HepG2 (cell line): ENCODE measurements at regions not wholly inside any gene's neighbourhood (a gene's known extent, or its start where the extent isn't known, plus 50 kb on each side); places are given as distances from the start of the nearest gene placed in this dataset.

Experiments used
- ERF ChIP-seq: IDR thresholded peaks from 2 replicates; pipeline ENCODE4 v1.6.1; 2018; ENCODE audit warnings: missing biosample characterization, missing genetic modification reagents
- GMEB1 ChIP-seq: sonication (generic); formaldehyde crosslinking; IDR thresholded peaks from 2 replicates; pipeline ENCODE4 v1.5.1; 2020; ENCODE audit warnings: missing genetic modification reagents, mild to moderate bottlenecking, borderline replicate concordance
- IRX3 ChIP-seq: sonication (generic); formaldehyde crosslinking; IDR thresholded peaks from 2 replicates; pipeline ENCODE4 v1.8.1; 2023; ENCODE audit warnings: mild to moderate bottlenecking, low read depth, missing genetic modification reagents, borderline replicate concordance
- MXD3 ChIP-seq: IDR thresholded peaks from 2 replicates; pipeline ENCODE4 v1.6.1; 2016; ENCODE audit warnings: mild to moderate bottlenecking, missing biosample characterization, missing genetic modification reagents
- PHF8 ChIP-seq: sonication (generic); formaldehyde crosslinking; IDR thresholded peaks from 2 replicates; pipeline ENCODE4 v1.5.0; 2020; ENCODE audit warnings: missing genetic modification reagents
- TARDBP ChIP-seq: sonication (generic); formaldehyde crosslinking; IDR thresholded peaks from 2 replicates; pipeline ENCODE4 v1.8.0; 2022; ENCODE audit warnings: mild to moderate bottlenecking, missing genetic modification reagents
- ZBTB38 ChIP-seq: sonication (generic); formaldehyde crosslinking; IDR thresholded peaks from 2 replicates; pipeline ENCODE4 v1.5.1; 2020; ENCODE audit warnings: mild to moderate bottlenecking, missing genetic modification reagents
- ZEB1 ChIP-seq: IDR thresholded peaks from 2 replicates; pipeline ENCODE4 v1.6.1; 2012; ENCODE audit warnings: mild to moderate bottlenecking, low read depth, inconsistent platforms; ENCODE audit not compliant: insufficient replicate concordance
- ZFY ChIP-seq: sonication (generic); formaldehyde crosslinking; IDR thresholded peaks from 2 replicates; pipeline ENCODE4 v1.4.0; 2020; ENCODE audit warnings: missing genetic modification reagents
- ZNF234 ChIP-seq: sonication (generic); formaldehyde crosslinking; conservative IDR thresholded peaks from 2 replicates; pipeline ENCODE4 v1.5.1; 2020; ENCODE audit warnings: mild to moderate bottlenecking, missing genetic modification reagents
- ZNF296 ChIP-seq: sonication (generic); formaldehyde crosslinking; conservative IDR thresholded peaks from 2 replicates; pipeline ENCODE4 v1.5.0; 2020; ENCODE audit warnings: mild to moderate bottlenecking, missing genetic modification reagents
- ZNF30 ChIP-seq: sonication (generic); formaldehyde crosslinking; IDR thresholded peaks from 2 replicates; pipeline ENCODE4 v1.5.0; 2020; ENCODE audit warnings: mild to moderate bottlenecking, missing genetic modification reagents
- ZNF430 ChIP-seq: sonication (generic); formaldehyde crosslinking; IDR thresholded peaks from 2 replicates; pipeline ENCODE4 v1.9.0; 2021; ENCODE audit warnings: mild to moderate bottlenecking, missing genetic modification reagents
- ZNF530 ChIP-seq: sonication (generic); formaldehyde crosslinking; IDR thresholded peaks from 2 replicates; pipeline ENCODE4 v1.5.0; 2020; ENCODE audit warnings: low read depth, mild to moderate bottlenecking, missing genetic modification reagents
- TF ChIP-seq, protein P1 (sequence below), 2 experiments: sonication (generic) in 1 of 2; formaldehyde crosslinking in 1 of 2; IDR thresholded peaks; 2 replicates each; pipeline versions ENCODE4 v1.4.0 to v1.6.1; 2016 to 2020; ENCODE audit warnings: borderline replicate concordance in 1 of 2, low read depth in 1 of 2, mild to moderate bottlenecking in 1 of 2, missing genetic modification reagents in 1 of 2
- TF ChIP-seq, protein P2 (sequence below): sonication (generic); formaldehyde crosslinking; IDR thresholded peaks from 2 replicates; pipeline ENCODE4 v1.8.1; 2023; ENCODE audit warnings: mild to moderate bottlenecking, missing genetic modification reagents
- TF ChIP-seq, protein P3 (sequence below): sonication (generic); formaldehyde crosslinking; IDR thresholded peaks from 2 replicates; pipeline ENCODE4 v1.4.0; 2020; ENCODE audit warnings: missing genetic modification reagents, borderline replicate concordance
- TF ChIP-seq, protein P4 (sequence below): sonication (generic); formaldehyde crosslinking; IDR thresholded peaks from 2 replicates; pipeline ENCODE4 v1.5.0; 2020; ENCODE audit warnings: missing genetic modification reagents, mild to moderate bottlenecking, borderline replicate concordance

DNA sequence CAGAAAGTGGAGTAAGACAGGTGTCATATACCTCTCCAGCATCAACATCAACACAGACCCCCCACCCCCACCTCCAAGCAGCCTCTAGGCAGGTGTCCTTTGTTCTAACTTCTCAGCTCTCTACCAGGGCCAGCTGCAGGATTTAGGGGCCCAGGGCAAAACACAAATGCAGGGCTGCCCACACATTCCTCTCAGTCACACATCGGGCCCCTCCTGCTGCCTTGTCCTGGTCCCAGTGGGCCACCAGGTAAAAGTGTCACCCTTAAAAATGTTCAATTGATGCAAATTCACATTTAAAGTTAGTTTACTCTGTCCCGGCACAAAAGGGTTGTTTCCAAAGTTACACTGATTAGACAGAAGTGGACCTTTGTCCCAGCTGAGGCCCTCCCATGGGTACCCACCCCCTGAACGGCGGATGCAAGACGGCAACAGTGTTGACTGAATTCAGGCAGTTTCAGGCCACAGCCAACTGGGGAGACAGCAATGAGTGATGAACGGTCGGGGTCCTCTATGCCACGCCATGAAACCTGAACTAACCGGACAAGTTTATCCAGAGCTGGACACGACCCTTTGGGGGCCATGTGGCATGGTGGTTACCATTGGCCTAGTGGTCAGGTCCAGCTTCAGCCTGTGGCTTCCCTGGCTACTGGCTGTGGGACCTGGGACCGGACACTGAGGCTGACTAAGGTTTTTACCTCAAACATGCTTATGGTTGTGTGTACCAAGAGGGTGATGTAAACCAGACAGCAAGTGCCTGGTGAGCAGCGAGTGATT lies 52.2 kb upstream of the UNC93A start (continued):
- peak; percentile 75; the same call in 1 of the 2 replicates for TF ChIP-seq IRX3 (CRISPR knock-in tag)
- TF ChIP-seq PHF8, result peak; percentile 3; the same call in 1 of the 2 replicates
- 0 out of 2 replicates have a peak, but pooled peaks have one; percentile 42 for TF ChIP-seq ERF (CRISPR knock-in tag)
- TF ChIP-seq ZNF296, result no peak
- peak; percentile 62; the same call in 1 of the 2 replicates for TF ChIP-seq ZBTB38 (CRISPR knock-in tag)
- TF ChIP-seq ZFY (CRISPR knock-in tag), result peak; percentile 52; the same call in 1 of the 2 replicates
- TF ChIP-seq, protein P1, sequence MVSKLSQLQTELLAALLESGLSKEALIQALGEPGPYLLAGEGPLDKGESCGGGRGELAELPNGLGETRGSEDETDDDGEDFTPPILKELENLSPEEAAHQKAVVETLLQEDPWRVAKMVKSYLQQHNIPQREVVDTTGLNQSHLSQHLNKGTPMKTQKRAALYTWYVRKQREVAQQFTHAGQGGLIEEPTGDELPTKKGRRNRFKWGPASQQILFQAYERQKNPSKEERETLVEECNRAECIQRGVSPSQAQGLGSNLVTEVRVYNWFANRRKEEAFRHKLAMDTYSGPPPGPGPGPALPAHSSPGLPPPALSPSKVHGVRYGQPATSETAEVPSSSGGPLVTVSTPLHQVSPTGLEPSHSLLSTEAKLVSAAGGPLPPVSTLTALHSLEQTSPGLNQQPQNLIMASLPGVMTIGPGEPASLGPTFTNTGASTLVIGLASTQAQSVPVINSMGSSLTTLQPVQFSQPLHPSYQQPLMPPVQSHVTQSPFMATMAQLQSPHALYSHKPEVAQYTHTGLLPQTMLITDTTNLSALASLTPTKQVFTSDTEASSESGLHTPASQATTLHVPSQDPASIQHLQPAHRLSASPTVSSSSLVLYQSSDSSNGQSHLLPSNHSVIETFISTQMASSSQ (IDR thresholded peaks at IDR 0.05; ENCODE audit: low read depth), result no peak
- TF ChIP-seq, protein P1 (CRISPR knock-in tag; IDR thresholded peaks at IDR 0.05; ENCODE audit: borderline replicate concordance), result no peak; the same call in 1 of the 2 replicates
- no peak for TF ChIP-seq ZNF234 (CRISPR knock-in tag)
- no peak for TF ChIP-seq ZNF430
- TF ChIP-seq MXD3 (CRISPR knock-in tag), result no peak
- TF ChIP-seq ZNF530, result no peak
- TF ChIP-seq ZNF30, result 0 out of 2 replicates have a peak, but pooled peaks have one; percentile 18
- TF ChIP-seq TARDBP (CRISPR knock-in tag), result peak; percentile 55; the same call in 1 of the 2 replicates
- TF ChIP-seq, protein P2, sequence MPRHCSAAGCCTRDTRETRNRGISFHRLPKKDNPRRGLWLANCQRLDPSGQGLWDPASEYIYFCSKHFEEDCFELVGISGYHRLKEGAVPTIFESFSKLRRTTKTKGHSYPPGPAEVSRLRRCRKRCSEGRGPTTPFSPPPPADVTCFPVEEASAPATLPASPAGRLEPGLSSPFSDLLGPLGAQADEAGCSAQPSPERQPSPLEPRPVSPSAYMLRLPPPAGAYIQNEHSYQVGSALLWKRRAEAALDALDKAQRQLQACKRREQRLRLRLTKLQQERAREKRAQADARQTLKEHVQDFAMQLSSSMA (CRISPR knock-in tag), result peak; percentile 65; the same call in 1 of the 2 replicates
- TF ChIP-seq, protein P3, sequence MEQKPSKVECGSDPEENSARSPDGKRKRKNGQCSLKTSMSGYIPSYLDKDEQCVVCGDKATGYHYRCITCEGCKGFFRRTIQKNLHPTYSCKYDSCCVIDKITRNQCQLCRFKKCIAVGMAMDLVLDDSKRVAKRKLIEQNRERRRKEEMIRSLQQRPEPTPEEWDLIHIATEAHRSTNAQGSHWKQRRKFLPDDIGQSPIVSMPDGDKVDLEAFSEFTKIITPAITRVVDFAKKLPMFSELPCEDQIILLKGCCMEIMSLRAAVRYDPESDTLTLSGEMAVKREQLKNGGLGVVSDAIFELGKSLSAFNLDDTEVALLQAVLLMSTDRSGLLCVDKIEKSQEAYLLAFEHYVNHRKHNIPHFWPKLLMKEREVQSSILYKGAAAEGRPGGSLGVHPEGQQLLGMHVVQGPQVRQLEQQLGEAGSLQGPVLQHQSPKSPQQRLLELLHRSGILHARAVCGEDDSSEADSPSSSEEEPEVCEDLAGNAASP (CRISPR knock-in tag), result peak; percentile 27; the same call in 1 of the 2 replicates
- TF ChIP-seq, protein P4, sequence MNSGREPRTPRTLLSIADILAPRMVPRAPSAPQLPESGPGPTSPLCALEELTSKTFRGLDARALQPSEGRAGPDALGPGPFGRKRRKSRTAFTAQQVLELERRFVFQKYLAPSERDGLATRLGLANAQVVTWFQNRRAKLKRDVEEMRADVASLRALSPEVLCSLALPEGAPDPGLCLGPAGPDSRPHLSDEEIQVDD (CRISPR knock-in tag), result no peak; the same call in 1 of the 2 replicates
- peak; percentile 15; the same call in 1 of the 2 replicates for TF ChIP-seq GMEB1 (CRISPR knock-in tag)
- TF ChIP-seq ZEB1, result peak; percentile 49
